K562 (cell line): ENCODE measurements at regions not wholly inside any gene's neighbourhood (a gene's known extent, or its start where the extent isn't known, plus 50 kb on each side); places are given as distances from the start of the nearest gene placed in this dataset.

Experiments
- ATAC-seq: fragments of 200-7000 bp; cut with Tn5 transposase; 3 replicates; pipeline ENCODE4 v1.9.1; 2020; ENCODE audit warnings: moderate library complexity
- BruUV-seq: library from RNA; stranded (reverse); fragments of 400-500 nt; replicated peaks from 2 replicates; lab custom pipeline; 2021; lab: Mats Ljungman, UMichigan
- CTCF ChIA-PET: fragments of 300-600 bp; formaldehyde crosslinking; extraction: SDS; loops from one replicate; lab custom pipeline; 2021; ENCODE audit warnings: low intra/inter-chr PET ratio; lab: Yijun Ruan, JAX
- POLR2A ChIA-PET: fragments of 300-600, 350-650 bp; sonication (Branson Sonifier 250); formaldehyde crosslinking; extraction: SDS; loops from one replicate; lab custom pipeline; 2021; ENCODE audit warnings: antibody characterized with exemption, inconsistent platforms; lab: Yijun Ruan, JAX
- DNase-seq, 4 experiments: peaks; one replicate each; pipeline versions ENCODE4 v3.0.0 to v3.0.0-alpha.2; 2011 to 2018; ENCODE audit warnings: low spot score in 3 of 4, mixed read lengths in 3 of 4; ENCODE audit errors: extremely low read depth in 1 of 4
- FAIRE-seq: peaks from 2 replicates; lab custom pipeline; 2011; peaks lifted over from hg19 to GRCh38; lab: Jason Lieb, UNC
- H2AFZ ChIP-seq: 2 replicates; pipeline ENCODE4 v1.6.0; 2011; ENCODE audit warnings: low read depth, low read length, control low read depth, inconsistent platforms
- H3K27ac ChIP-seq: fragments of 200-600 bp; 3 replicates; pipeline ENCODE4 v1.8.0; 2011; ENCODE audit warnings: low read depth, mild to moderate bottlenecking, control low read depth, inconsistent platforms, low read length, moderate library complexity, mixed read lengths; ENCODE audit errors: extremely low read depth
- H3K27me3 ChIP-seq, 2 experiments: fragments of 300-600 bp in 1 of 2; 2 replicates in 1 of 2; 3 replicates in 1 of 2; pipeline versions ENCODE4 v1.6.0 to v1.8.0; 2011; ENCODE audit warnings: inconsistent platforms in 2 of 2, low read length in 2 of 2, mild to moderate bottlenecking in 1 of 2, mixed read lengths in 1 of 2, moderate library complexity in 1 of 2; ENCODE audit not compliant: control insufficient read depth in 2 of 2, insufficient read depth in 2 of 2
- H3K36me3 ChIP-seq: fragments of 300-600 bp; 3 replicates; pipeline ENCODE4 v1.8.0; 2011; ENCODE audit warnings: mild to moderate bottlenecking, low read length, inconsistent platforms; ENCODE audit not compliant: control insufficient read depth, insufficient read depth
- H3K4me1 ChIP-seq, 2 experiments: fragments of 200-600 bp in 1 of 2; replicated peaks in 1 of 2; 2 replicates in 1 of 2; 3 replicates in 1 of 2; pipeline versions ENCODE4 v1.5.1 to v1.8.0; 2011; ENCODE audit warnings: inconsistent platforms in 2 of 2, low read length in 2 of 2, mild to moderate bottlenecking in 1 of 2, mixed read lengths in 1 of 2, moderate library complexity in 1 of 2; ENCODE audit not compliant: control insufficient read depth in 2 of 2, insufficient read depth in 2 of 2
- H3K4me2 ChIP-seq: 2 replicates; pipeline ENCODE4 v1.6.1; 2011; ENCODE audit warnings: low read length, control low read depth, inconsistent platforms, mixed read lengths; ENCODE audit not compliant: insufficient read depth
- H3K4me3 ChIP-seq: fragments of 200-600 bp; sonication (generic), shearing (Covaris generic); 2 replicates; pipeline ENCODE4 v1.5.1; 2016; ENCODE audit warnings: control low read depth, inconsistent platforms
- H3K79me2 ChIP-seq: fragments of 200-600 bp; 3 replicates; pipeline ENCODE4 v1.8.0; 2011; ENCODE audit warnings: low read length, inconsistent platforms; ENCODE audit not compliant: control insufficient read depth, insufficient read depth
- H3K9ac ChIP-seq, 2 experiments: 2 replicates each; pipeline versions ENCODE4 v1.6.0 to v1.6.1; 2011; ENCODE audit warnings: low read depth in 2 of 2, low read length in 2 of 2, control low read depth in 1 of 2, inconsistent platforms in 1 of 2, mild to moderate bottlenecking in 1 of 2, mixed read lengths in 1 of 2; ENCODE audit not compliant: insufficient read depth in 1 of 2
- H3K9me1 ChIP-seq: one replicate; pipeline ENCODE4 v1.6.0; 2011; ENCODE audit warnings: inconsistent platforms, mild to moderate bottlenecking, low read length, moderate library complexity; ENCODE audit not compliant: control insufficient read depth, insufficient read depth
- H3K9me3 ChIP-seq: replicated peaks from 2 replicates; pipeline ENCODE4 v1.5.1; 2011; ENCODE audit warnings: low read depth, low read length, inconsistent platforms; ENCODE audit not compliant: control insufficient read depth, insufficient read depth
- H4K20me1 ChIP-seq: replicated peaks from 2 replicates; pipeline ENCODE4 v1.6.1; 2011; ENCODE audit warnings: low read length, inconsistent platforms, mixed read lengths; ENCODE audit not compliant: control insufficient read depth, insufficient read depth
- DIDO1 ChIP-seq: fragments of 450-650 bp; IDR thresholded peaks from 2 replicates; pipeline ENCODE4 v1.6.1; 2016; ENCODE audit warnings: low read depth, missing biosample characterization, missing genetic modification characterization
- PCBP2 ChIP-seq: fragments of 200-400 bp; formaldehyde crosslinking; IDR thresholded peaks from 2 replicates; pipeline ENCODE4 v1.6.1; 2018; ENCODE audit warnings: low read length, low read depth, mild to moderate bottlenecking, moderate library complexity; ENCODE audit not compliant: poor library complexity, severe bottlenecking
- POLR2B ChIP-seq: fragments of 450-650 bp; IDR thresholded peaks from 2 replicates; pipeline ENCODE4 v1.6.1; 2018; ENCODE audit warnings: low read depth; ENCODE audit not compliant: partially characterized antibody
- RAD21 ChIP-seq, 2 experiments: fragments of 250-450 bp in 1 of 2; fragments of 450-650 bp in 1 of 2; sonication (Bioruptor Pico) in 1 of 2; formaldehyde crosslinking in 1 of 2; IDR thresholded peaks in 1 of 2; conservative IDR thresholded peaks in 1 of 2; 2 replicates each; pipeline versions ENCODE4 v1.4.0 to v1.8.0; 2020 to 2022; ENCODE audit warnings: mild to moderate bottlenecking in 2 of 2, moderate library complexity in 1 of 2
- ZNF644 ChIP-seq: fragments of 200-800 bp; sonication (Bioruptor generic); IDR thresholded peaks from 2 replicates; pipeline ENCODE4 v1.6.1; 2016; ENCODE audit warnings: low read depth, missing genetic modification characterization, missing compliant biosample characterization
- WGBS: fragments of 100-300 bp; shearing (Covaris generic); methylation state at CpG from one replicate; pipeline ENCODE4 v1.1.6; 2016; ENCODE audit warnings: low coverage, mixed read lengths; ENCODE audit not compliant: insufficient coverage; ENCODE audit errors: missing lambda C conversion rate; 5-methylcytosine and 5-hydroxymethylcytosine counted together
- in situ Hi-C: fragments of 300-500 bp; cut with MboI; formaldehyde crosslinking; loops from 4 replicates; pipeline ENCODE4 v1.15.0; 2018; ENCODE audit warnings: inconsistent platforms, mixed read lengths
- intact Hi-C: fragments of 100-400 bp; cut with micrococcal nuclease; formaldehyde crosslinking; loops from 2 replicates; pipeline ENCODE4 v1.14.2; 2022
- TF ChIP-seq, protein P1 (sequence below): IDR thresholded peaks from 2 replicates; pipeline ENCODE4 v1.6.1; 2011; ENCODE audit not compliant: insufficient read length; ENCODE audit errors: extremely low read depth
- TF ChIP-seq, protein P2 (sequence below): sonication (generic); formaldehyde crosslinking; IDR thresholded peaks from 2 replicates; pipeline ENCODE4 v1.8.0; 2023; ENCODE audit warnings: missing genetic modification reagents, mild to moderate bottlenecking, borderline replicate concordance

DNA sequence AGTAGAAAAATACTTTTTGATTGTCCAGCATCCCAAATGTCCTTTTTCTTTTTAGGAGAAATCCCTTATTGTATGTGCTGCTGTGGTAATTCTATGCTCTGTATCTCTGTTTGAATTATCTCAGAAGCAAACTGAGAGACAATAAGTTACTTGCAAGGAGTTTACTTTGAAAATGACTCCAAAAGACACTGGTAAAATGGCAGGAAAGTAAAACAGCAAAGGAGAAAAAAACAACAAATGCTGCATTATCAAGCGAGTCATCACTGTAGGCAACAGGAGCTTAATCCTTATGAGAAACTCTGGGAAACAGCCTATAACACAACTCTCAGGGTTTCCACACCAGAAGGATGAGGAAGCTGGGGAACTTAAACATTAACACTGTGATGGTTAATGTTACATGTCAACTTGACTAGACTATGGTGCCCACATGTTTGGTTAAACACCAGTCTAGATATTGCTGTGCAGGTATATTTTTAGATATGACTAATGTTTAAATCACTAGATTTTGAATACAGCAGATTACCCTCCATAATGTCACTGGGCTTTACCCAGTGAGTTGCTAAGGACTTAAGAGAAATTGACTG, 92.6 kb upstream of the GAS1 start:
- ATAC-seq, result no peak
- H3K4me1 ChIP-seq, result no peaks in the 10 kb centered on the region; a peak in 2 of 5 replicates
- no peaks in the 10 kb centered on the region for H3K9me1 ChIP-seq
- BruUV-seq, result no TSS peak
- CTCF ChIA-PET, result no interaction called here
- H4K20me1 ChIP-seq, result no peaks in the 10 kb centered on the region
- FAIRE-seq, result no peak
- H3K4me2 ChIP-seq, result no peak overlapping the region
- no peak for DNase-seq
- intact Hi-C loops, result no loop called here
- no peaks in the 10 kb centered on the region for H3K79me2 ChIP-seq
- H3K27me3 ChIP-seq, result no peaks in the 10 kb centered on the region
- no peak overlapping the region for H2AFZ ChIP-seq
- H3K27ac ChIP-seq, result no peak overlapping the region
- WGBS, result 33% methylated on average over 1 of the region's 1 CpG
- TF ChIP-seq, protein P1, sequence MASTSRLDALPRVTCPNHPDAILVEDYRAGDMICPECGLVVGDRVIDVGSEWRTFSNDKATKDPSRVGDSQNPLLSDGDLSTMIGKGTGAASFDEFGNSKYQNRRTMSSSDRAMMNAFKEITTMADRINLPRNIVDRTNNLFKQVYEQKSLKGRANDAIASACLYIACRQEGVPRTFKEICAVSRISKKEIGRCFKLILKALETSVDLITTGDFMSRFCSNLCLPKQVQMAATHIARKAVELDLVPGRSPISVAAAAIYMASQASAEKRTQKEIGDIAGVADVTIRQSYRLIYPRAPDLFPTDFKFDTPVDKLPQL, result no peak
- TF ChIP-seq DIDO1 (no peak), PCBP2 (no peak), RAD21 (CRISPR knock-in tag; conservative IDR thresholded peaks at IDR 0.05 in 1 of 2, IDR thresholded peaks at IDR 0.05 in 1 of 2) (no peak), ZNF644 (no peak), POLR2B (no peak)
- TF ChIP-seq, protein P2, sequence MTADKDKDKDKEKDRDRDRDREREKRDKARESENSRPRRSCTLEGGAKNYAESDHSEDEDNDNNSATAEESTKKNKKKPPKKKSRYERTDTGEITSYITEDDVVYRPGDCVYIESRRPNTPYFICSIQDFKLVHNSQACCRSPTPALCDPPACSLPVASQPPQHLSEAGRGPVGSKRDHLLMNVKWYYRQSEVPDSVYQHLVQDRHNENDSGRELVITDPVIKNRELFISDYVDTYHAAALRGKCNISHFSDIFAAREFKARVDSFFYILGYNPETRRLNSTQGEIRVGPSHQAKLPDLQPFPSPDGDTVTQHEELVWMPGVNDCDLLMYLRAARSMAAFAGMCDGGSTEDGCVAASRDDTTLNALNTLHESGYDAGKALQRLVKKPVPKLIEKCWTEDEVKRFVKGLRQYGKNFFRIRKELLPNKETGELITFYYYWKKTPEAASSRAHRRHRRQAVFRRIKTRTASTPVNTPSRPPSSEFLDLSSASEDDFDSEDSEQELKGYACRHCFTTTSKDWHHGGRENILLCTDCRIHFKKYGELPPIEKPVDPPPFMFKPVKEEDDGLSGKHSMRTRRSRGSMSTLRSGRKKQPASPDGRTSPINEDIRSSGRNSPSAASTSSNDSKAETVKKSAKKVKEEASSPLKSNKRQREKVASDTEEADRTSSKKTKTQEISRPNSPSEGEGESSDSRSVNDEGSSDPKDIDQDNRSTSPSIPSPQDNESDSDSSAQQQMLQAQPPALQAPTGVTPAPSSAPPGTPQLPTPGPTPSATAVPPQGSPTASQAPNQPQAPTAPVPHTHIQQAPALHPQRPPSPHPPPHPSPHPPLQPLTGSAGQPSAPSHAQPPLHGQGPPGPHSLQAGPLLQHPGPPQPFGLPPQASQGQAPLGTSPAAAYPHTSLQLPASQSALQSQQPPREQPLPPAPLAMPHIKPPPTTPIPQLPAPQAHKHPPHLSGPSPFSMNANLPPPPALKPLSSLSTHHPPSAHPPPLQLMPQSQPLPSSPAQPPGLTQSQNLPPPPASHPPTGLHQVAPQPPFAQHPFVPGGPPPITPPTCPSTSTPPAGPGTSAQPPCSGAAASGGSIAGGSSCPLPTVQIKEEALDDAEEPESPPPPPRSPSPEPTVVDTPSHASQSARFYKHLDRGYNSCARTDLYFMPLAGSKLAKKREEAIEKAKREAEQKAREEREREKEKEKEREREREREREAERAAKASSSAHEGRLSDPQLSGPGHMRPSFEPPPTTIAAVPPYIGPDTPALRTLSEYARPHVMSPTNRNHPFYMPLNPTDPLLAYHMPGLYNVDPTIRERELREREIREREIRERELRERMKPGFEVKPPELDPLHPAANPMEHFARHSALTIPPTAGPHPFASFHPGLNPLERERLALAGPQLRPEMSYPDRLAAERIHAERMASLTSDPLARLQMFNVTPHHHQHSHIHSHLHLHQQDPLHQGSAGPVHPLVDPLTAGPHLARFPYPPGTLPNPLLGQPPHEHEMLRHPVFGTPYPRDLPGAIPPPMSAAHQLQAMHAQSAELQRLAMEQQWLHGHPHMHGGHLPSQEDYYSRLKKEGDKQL (CRISPR knock-in tag), result no peak
- TF ChIP-seq, all 486 proteins: peak for 0
- Histone ChIP-seq H3K9me3 (no peaks in the 10 kb centered on the region), H3K4me3 (no peak overlapping the region), H3K9ac (no peak overlapping the region), H3K36me3 (no peaks in the 10 kb centered on the region)
- POLR2A ChIA-PET, result no interaction called here
- in situ Hi-C loops, result no loop called here
